ENCODE measurements at regions not wholly inside any gene's neighbourhood (a gene's known extent, or its start where the extent isn't known, plus 50 kb on each side); places are given as distances from the start of the nearest gene placed in this dataset.
"Not testable (repeated sequence)": the region's sequence is repeated elsewhere in the genome, so short reads cannot be mapped to it uniquely, and the experiment has no call there.

- ATAC-seq (no peak), DNase-seq (peak in 1 of 4 donors; percentile 39)
- no peak for TF ChIP-seq CTCF (IDR thresholded peaks at IDR 0.05)
- Histone ChIP-seq H3K9me3 (no peaks in the 10 kb centered on the region), H3K27ac (no peak overlapping the region), H3K36me3 (no peaks in the 10 kb centered on the region), H3K4me3 (no peak overlapping the region), H3K4me1 (no peaks in the 10 kb centered on the region), H3K27me3 (peaks cover 18 to 88% of the 10 kb centered on the region in 2 donors)
- intact Hi-C loops (cut with DNase I), result no loop called here
Measured at GRCh38 chr7:1300636-1301035, 68.0 kb downstream of the UNCX start.

DNA sequence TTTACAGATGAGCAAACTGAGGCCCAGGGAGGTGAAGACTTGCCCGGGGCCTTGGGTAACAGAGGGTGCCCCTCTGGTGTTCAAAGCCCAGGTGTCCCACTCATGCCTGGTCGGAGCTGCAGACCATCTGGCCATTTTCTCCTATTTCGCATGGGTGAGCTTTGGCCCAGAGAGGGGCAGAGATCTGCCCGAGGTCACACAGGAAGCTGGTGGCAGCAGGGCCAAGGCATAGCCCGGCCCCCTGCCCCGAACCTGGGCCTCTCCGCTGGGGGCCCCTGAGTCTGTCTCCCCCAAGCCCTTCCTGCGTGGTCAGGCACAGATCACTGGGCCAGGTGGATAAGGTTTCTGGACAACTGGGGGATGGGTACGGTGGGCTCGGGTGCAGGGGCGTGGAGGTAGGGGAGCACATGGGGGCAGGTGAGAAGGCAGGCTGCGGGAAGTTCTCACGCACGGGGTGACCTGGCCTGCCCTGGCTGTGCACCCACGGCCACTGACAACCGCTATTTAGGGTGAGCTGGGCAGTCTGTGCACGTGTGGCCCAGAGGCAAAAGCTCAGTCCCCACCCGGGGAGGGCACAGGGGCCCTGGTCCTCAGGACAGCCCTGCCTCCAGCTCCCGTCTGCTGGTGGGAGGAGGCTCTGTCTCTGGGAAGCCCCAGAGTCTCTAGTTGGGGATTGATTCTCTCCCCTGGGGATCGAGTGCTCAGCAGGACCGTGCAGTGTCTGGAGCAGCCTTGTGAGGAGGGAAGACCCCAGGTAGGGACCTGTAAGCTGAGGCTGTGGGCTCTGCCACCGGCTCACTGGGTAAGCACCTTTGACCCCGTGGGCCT, 68.6 kb downstream of the UNCX start:
- no peak for ATAC-seq
- DNase-seq, result peak in 1 of 4 donors; percentile 58
- Histone ChIP-seq H3K27me3 (peaks cover 18 to 82% of the 10 kb centered on the region in 2 donors), H3K27ac (no peak overlapping the region), H3K4me1 (no peaks in the 10 kb centered on the region), H3K4me3 (no peak overlapping the region), H3K36me3 (no peaks in the 10 kb centered on the region), H3K9me3 (no peaks in the 10 kb centered on the region)
- TF ChIP-seq CTCF (IDR thresholded peaks at IDR 0.05), result no peak
- intact Hi-C loops (cut with DNase I), result no loop called here

- H3K36me3 ChIP-seq, result no peaks in the 10 kb centered on the region
- DNase-seq, result peak in 1 of 4 donors; percentile 61
- H3K4me1 ChIP-seq, result no peaks in the 10 kb centered on the region
- no peak for ATAC-seq
- peaks cover 13 to 76% of the 10 kb centered on the region in 2 donors for H3K27me3 ChIP-seq
- intact Hi-C loops (cut with DNase I), result no loop called here
- no peak overlapping the region for H3K4me3 ChIP-seq
- TF ChIP-seq CTCF (IDR thresholded peaks at IDR 0.05), result no peak
- H3K27ac ChIP-seq, result no peak overlapping the region
- no peaks in the 10 kb centered on the region for H3K9me3 ChIP-seq
Measured at GRCh38 chr7:1301882-1302251, 69.2 kb downstream of the UNCX start.

DNA sequence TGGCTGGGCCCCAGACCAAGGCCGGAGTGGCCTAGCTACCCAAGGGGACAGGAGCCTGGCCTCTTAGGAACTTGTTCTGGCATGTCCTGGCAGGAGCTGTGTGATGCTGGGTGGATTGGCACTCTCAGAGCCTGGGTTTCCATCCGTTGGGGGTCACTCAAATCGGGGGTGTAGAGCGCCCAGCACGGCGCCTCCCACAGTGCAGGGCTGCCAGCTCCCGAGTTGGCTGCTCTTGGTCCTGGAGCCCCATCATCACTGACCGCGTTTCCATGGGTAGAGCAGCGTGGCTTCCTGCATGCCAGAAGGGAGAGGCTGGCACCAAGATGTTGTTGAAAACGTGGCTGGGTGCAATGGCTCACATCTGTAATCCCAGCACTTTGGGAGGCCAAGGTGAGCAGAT, 70.3 kb downstream of the UNCX start:
- DNase-seq (no peak), ATAC-seq (no peak)
- no peaks in the 10 kb centered on the region for H3K9me3 ChIP-seq
- intact Hi-C loops (cut with DNase I), result no loop called here
- H3K4me1 ChIP-seq, result no peaks in the 10 kb centered on the region
- no peak for TF ChIP-seq CTCF (IDR thresholded peaks at IDR 0.05)
- no peak overlapping the region for H3K27ac ChIP-seq
- H3K36me3 ChIP-seq, result no peaks in the 10 kb centered on the region
- no peak overlapping the region for H3K4me3 ChIP-seq
- H3K27me3 ChIP-seq, result peaks cover 4 to 73% of the 10 kb centered on the region in 2 donors

- H3K4me1 ChIP-seq; H3K9me3 ChIP-seq; H3K36me3 ChIP-seq; H3K27ac ChIP-seq; DNase-seq; ATAC-seq; intact Hi-C loops (cut with DNase I); H3K4me3 ChIP-seq: not testable (repeated sequence)
- peaks cover 0 to 62% of the 10 kb centered on the region in 2 donors for H3K27me3 ChIP-seq
Measured at GRCh38 chr7:1304011-1304410, 71.3 kb downstream of the UNCX start.

GRCh38 chr7:1305873-1306272, 73.2 kb downstream of the UNCX start:
- no peak for DNase-seq
- TF ChIP-seq CTCF (IDR thresholded peaks at IDR 0.05), result no peak
- no peak for ATAC-seq
- Histone ChIP-seq H3K27me3 (peaks cover 0 to 45% of the 10 kb centered on the region in 2 donors), H3K4me3 (no peak overlapping the region), H3K36me3 (no peaks in the 10 kb centered on the region), H3K9me3 (no peaks in the 10 kb centered on the region), H3K4me1 (no peaks in the 10 kb centered on the region), H3K27ac (no peak overlapping the region)
- intact Hi-C loops (cut with DNase I), result no loop called here
